Stimulated activated CD8-positive, alpha-beta memory T cell treated with anti-CD3 and anti-CD28 coated beads, Interleukin-2, amount 100 ng/mL, for 1 hour (primary cell): ENCODE measurements at regions not wholly inside any gene's neighbourhood (a gene's known extent, or its start where the extent isn't known, plus 50 kb on each side); places are given as distances from the start of the nearest gene placed in this dataset.
"Not testable (repeated sequence)": the region's sequence is repeated elsewhere in the genome, so short reads cannot be mapped to it uniquely, and the experiment has no call there.

Experiments
- DNase-seq, 2 donors: peaks; one replicate each; pipeline ENCODE4 v3.0.0-alpha.2; 2020; ENCODE audit warnings: low read depth in 2 of 2

DNA sequence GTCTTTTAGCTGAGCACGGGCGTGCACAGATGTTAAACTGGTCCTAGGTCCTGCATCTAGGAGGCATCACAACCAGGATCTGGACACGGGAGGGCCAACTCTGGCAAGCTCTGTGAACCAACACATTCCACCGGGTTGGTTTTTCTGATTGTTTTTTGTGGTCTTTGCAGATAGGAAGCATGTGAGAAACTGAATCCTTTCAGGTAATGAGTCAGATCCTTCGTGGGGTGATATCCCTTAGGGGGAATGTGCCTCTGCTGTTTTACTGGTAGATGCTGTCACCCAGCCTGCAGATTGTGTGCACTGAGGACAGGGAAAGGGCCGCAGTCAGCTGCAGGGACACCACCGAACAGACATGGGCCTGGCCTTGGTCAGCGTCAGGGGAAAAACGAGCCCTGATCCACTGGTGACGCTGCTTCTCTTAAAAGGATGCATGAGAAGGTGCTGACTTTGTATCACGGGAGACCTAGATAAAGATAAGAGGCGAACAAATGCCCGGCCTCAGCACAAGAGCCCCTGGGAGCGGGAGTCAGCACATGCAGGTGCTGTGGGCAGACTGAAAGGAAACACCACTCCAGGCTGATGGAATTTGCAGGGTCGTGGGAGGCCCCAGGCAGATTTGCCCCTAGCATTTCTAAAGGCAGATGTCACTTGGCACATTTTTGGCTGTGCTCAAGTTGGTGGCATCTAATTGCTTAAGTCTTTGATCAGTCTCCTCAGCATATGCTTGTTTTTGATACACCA lies 51.1 kb downstream of the DOP1B start:
- DNase-seq: no peak

GRCh38 chr21:36208326-36209013 lies 51.8 kb downstream of the DOP1B start:
- no peak for DNase-seq

GRCh38 chr21:36209626-36210171 lies 53.1 kb downstream of the DOP1B start:
- DNase-seq: peak; percentile 3 to 9

- no peak for DNase-seq
Observed at GRCh38 chr21:36210779-36211659, 54.4 kb downstream of the DOP1B start.

- no peak for DNase-seq
Observed at GRCh38 chr21:36211660-36212512, 55.3 kb downstream of the DOP1B start.

DNA sequence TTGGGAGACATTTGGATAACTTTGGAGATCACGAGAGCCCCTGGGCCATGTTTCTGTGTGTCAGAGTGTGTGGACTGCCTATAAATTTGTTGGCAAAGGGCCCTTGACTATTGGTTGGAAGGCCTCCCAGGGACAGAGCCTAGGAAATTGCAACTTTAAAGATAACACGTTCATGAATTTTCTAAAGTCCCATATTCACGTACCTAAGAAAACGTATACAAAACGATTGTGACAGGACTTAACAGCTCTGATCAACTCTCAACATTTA lies 55.8 kb downstream of the DOP1B start:
- no peak for DNase-seq

DNA sequence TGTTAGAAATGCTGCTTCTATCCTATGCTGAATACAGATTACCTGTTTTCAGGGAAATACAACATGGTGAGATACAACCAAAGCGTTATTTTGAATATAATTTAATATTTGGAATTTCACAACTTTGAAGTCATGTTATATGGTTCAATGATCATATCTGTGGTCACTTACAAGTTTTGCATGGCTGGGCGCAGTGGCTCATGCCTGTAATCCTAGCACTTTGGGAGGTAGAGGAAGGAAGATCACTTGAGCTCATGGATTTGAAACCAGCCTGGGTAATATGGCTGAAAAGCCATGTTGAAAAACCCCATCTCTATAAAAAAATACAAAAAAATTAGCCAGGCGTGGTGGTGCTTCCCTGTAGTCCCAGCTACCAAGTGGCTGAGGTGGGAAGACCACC lies 57.9 kb downstream of the DOP1B start:
- DNase-seq: no peak

- no peak for DNase-seq
Observed at GRCh38 chr21:36217743-36218142, 61.1 kb downstream of the DOP1B start.

DNA sequence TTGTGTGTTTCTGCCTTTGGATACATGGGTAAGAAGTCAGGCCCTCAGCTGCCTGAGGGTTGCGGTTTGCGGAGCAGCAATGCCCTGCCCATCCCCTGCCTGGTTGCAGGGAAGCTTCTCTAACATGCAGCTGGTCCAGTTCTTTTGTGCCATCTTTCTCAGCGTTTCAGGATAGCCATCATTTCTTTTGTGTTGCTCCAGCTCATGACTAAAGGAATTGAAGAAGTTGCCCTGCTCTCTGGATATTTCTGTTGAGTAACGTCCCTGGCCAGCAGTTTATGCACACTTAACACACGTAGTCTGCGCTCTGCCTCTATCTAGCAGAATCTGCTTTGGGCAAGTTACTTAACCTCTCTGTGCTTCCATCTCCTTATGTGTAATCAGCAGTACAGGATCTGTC lies 62.1 kb downstream of the DOP1B start:
- no peak for DNase-seq

DNA sequence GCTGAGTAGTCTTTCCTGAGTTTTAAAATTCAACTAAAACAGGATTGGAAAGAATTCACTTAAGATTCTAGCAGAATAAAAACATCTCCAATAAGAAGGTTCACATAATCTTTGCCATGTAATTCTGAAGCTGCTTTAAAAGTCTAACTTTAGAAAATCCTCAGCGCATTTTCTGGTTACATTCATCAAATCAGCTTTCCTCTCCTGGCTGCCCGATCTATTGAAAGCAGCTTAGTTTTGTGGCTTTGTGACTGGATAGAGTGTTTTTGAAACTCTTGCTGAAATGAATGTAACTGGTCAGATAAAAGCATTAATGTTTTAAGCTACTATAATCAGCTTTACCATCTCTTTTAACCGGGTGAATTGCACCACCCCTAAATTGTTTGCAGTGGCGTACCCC lies 66.8 kb downstream of the DOP1B start:
- DNase-seq: no peak

GRCh38 chr21:36229181-36229580 lies 72.6 kb downstream of the DOP1B start:
- DNase-seq: no peak

DNA sequence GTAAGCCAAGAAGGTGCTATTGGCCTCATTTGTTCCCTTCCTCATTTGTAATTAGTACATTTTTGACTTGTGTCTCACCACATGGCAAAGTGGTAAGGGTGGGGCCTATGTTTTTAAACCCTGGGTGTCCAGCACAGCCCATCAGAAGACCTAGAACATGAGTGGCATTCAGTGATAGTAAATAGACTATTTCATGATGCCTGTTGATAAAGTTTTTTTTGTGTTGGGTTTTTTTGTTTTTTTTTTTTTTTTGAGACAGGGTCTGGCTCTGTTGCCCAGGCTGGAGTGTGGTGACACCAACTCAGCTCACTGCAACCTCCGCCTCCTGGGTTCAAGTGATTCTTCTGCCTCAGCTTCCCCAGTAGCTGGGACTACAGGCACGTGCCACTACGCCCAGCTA lies 74.8 kb downstream of the DOP1B start:
- DNase-seq: not testable (repeated sequence)

DNA sequence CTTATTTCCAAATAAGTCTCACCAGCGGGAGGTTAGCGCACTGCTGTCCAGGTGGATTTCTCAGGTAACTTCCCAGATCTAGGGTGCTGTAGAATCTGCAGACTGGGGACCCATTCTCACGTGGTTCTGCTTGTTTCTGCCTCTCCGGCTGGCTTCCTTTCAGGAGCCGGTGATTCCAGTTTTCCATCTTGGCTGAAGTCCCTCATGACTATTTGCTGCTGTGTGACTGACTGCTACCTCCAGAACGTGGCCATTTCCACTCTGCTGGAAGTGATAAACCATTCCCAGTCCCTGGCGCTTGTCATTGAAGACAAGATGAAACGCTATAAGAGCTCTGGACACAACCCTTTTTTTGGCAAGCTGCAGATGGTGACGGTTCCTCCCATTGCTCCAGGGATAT lies 76.0 kb downstream of the DOP1B start:
- no peak for DNase-seq

DNA sequence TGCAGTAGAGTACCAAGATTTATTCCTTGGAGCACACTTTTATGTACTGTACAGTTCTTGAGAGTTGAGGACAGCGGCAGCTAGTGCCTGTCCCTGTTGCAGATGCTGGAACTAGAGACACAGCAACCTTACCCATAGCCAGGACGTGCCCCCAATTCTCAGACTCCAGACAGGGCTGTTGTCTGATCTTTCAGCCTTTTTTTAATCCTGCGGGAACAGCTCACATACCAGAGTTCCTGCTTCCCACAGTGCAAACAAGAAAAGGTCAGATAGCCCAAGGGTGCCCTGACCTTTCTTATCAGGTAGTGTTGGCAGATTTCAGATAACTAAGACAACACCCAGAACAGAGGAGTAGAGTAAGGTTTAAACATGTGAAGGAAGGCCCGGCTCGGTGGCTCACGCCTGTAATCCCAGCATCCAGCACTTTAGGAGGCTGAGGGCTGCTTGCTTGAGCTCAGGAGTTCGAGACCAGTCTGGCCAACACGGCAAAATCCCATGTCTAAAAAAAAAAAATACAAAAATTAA lies 78.5 kb downstream of the DOP1B start:
- DNase-seq: no peak

GRCh38 chr21:36236052-36236730 lies 79.6 kb downstream of the DOP1B start:
- no peak for DNase-seq

- DNase-seq: no peak
Observed at GRCh38 chr21:36237441-36237840, 80.8 kb downstream of the DOP1B start.

GRCh38 chr21:36239585-36239984 lies 80.4 kb upstream of the MORC3 start:
- DNase-seq: no peak

DNA sequence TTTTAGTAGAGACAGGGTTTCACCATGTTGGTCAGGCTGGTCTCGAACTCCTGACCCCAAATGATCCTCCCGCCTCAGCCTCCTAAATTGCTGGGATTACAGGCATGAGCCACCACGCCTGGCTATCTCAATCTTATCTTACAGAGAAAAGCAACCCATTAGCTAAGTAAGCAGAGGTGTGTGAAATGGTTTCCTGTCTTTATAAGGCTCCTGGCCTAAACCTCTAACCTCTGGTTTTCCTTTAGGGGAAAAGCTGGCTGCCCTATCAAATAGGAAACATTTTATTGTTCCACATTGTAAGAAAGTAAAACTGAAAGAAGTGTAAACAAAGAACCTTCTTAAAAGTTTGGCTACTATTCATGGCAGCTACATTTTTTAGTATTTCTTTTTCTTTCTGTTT lies 78.3 kb upstream of the MORC3 start:
- DNase-seq: no peak

- no peak for DNase-seq
Observed at GRCh38 chr21:36245115-36245514, 74.9 kb upstream of the MORC3 start.

DNA sequence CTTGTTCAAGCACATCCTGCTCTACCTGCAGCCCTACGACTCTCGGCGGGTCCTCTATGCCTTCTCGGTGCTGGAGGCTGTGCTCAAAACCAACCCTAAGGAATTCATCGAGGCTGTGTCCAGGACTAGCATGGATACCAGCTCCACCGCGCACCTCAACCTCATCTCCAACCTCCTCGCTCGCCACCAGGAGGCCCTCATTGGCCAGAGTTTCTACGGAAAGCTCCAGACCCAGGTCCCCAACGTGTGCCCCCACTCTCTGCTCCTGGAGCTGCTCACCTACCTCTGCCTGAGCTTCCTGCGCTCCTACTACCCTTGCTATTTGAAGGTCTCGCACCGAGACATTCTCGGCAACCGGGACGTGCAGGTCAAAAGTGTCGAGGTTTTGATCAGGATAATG lies 74.3 kb upstream of the MORC3 start:
- DNase-seq: no peak
